Ishikawa (cell line): ENCODE measurements at regions not wholly inside any gene's neighbourhood (a gene's known extent, or its start where the extent isn't known, plus 50 kb on each side); places are given as distances from the start of the nearest gene placed in this dataset.
A peak's percentile ranks its signal among the peaks of the same experiment; 100 is the strongest.

ENCODE experiments used
- CREB1 ChIP-seq: IDR thresholded peaks from 2 replicates; pipeline ENCODE4 v1.6.1; 2012; ENCODE audit warnings: low read depth
- EGR1 ChIP-seq: IDR thresholded peaks from 2 replicates; pipeline ENCODE4 v1.6.1; 2012
- EP300 ChIP-seq: IDR thresholded peaks from 2 replicates; pipeline ENCODE4 v1.6.1; 2012; ENCODE audit warnings: borderline replicate concordance
- FOXM1 ChIP-seq: IDR thresholded peaks from 2 replicates; pipeline ENCODE4 v1.6.1; 2012; ENCODE audit warnings: low read depth, borderline replicate concordance
- MAX ChIP-seq: IDR thresholded peaks from 2 replicates; pipeline ENCODE4 v1.6.1; 2012
- NFIC ChIP-seq: IDR thresholded peaks from 2 replicates; pipeline ENCODE4 v1.6.1; 2012
- RAD21 ChIP-seq: IDR thresholded peaks from 2 replicates; pipeline ENCODE4 v1.6.1; 2012; ENCODE audit warnings: low read depth
- TAF1 ChIP-seq: IDR thresholded peaks from 2 replicates; pipeline ENCODE4 v1.6.1; 2012; ENCODE audit warnings: low read depth, mild to moderate bottlenecking
- TCF12 ChIP-seq: IDR thresholded peaks from 2 replicates; pipeline ENCODE4 v1.6.1; 2012; ENCODE audit warnings: low read depth
- TEAD4 ChIP-seq: IDR thresholded peaks from 2 replicates; pipeline ENCODE4 v1.6.1; 2012
- USF1 ChIP-seq: IDR thresholded peaks from 2 replicates; pipeline ENCODE4 v1.6.1; 2012
- YY1 ChIP-seq: IDR thresholded peaks from 2 replicates; pipeline ENCODE4 v1.6.1; 2012; ENCODE audit warnings: low read depth
- ZBTB7A ChIP-seq: IDR thresholded peaks from 2 replicates; pipeline ENCODE4 v1.6.1; 2012; ENCODE audit warnings: low read depth
- TF ChIP-seq, protein P1 (sequence below): IDR thresholded peaks from 2 replicates; pipeline ENCODE4 v1.6.1; 2012; ENCODE audit warnings: low read depth, mild to moderate bottlenecking

DNA sequence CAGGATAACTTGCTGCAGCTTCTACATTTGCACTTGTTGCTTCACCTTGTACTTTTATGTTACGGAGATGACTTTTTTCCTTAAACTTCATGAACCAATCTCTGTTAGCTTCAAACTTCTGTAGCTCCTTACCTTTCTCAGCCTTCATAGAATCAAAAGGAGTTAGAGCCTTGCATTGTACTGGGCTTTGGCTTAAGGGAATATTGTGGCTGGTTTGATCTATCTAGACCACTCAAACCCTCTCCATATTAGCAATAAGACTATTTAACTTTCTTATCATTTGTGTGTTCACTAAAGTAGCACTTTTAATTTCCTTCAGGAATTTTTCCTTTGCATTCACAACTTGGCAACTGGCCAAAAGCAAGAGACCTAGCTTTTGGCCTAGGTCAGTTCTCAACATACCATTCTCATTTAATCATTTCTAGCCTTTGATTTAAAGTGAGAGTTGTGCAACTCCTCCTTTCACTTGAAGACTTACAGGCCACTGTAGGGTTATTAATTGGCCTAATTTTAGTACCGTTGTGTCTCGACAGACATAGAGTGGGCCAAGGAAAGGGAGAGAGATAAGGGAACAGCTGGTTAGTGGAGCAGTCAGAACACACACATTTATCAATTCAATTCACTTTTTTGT, 63.7 kb downstream of the SHOC1 start:
- TF ChIP-seq EP300 (peak; percentile 45; the same call in 1 of the 2 replicates), TAF1 (no peak), CREB1 (no peak), RAD21 (no peak), TCF12 (0 out of 2 replicates have a peak, but pooled peaks have one; percentile 28), MAX (no peak), USF1 (no peak), YY1 (no peak), ZBTB7A (no peak), TEAD4 (peak; percentile 49), EGR1 (no peak), NFIC (peak; percentile 87), FOXM1 (no peak)
- TF ChIP-seq, protein P1, sequence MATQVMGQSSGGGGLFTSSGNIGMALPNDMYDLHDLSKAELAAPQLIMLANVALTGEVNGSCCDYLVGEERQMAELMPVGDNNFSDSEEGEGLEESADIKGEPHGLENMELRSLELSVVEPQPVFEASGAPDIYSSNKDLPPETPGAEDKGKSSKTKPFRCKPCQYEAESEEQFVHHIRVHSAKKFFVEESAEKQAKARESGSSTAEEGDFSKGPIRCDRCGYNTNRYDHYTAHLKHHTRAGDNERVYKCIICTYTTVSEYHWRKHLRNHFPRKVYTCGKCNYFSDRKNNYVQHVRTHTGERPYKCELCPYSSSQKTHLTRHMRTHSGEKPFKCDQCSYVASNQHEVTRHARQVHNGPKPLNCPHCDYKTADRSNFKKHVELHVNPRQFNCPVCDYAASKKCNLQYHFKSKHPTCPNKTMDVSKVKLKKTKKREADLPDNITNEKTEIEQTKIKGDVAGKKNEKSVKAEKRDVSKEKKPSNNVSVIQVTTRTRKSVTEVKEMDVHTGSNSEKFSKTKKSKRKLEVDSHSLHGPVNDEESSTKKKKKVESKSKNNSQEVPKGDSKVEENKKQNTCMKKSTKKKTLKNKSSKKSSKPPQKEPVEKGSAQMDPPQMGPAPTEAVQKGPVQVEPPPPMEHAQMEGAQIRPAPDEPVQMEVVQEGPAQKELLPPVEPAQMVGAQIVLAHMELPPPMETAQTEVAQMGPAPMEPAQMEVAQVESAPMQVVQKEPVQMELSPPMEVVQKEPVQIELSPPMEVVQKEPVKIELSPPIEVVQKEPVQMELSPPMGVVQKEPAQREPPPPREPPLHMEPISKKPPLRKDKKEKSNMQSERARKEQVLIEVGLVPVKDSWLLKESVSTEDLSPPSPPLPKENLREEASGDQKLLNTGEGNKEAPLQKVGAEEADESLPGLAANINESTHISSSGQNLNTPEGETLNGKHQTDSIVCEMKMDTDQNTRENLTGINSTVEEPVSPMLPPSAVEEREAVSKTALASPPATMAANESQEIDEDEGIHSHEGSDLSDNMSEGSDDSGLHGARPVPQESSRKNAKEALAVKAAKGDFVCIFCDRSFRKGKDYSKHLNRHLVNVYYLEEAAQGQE, result no peak
